GM23338 (cell line): ENCODE measurements at regions not wholly inside any gene's neighbourhood (a gene's known extent, or its start where the extent isn't known, plus 50 kb on each side); places are given as distances from the start of the nearest gene placed in this dataset.

Source experiments
- CTCF ChIP-seq, 2 experiments: fragments of 200-600 bp in 1 of 2; sonication (generic) in 1 of 2; conservative IDR thresholded peaks; 2 replicates each; pipeline versions ENCODE4 v1.5.1 to v1.6.1; 2016 to 2017; ENCODE audit warnings: antibody characterized with exemption in 2 of 2, low read depth in 2 of 2, mild to moderate bottlenecking in 2 of 2, moderate library complexity in 1 of 2
- ETS1 ChIP-seq: IDR thresholded peaks from 2 replicates; pipeline ENCODE4 v1.6.1; 2016; ENCODE audit warnings: antibody characterized with exemption
- EZH2 ChIP-seq: fragments of 200-600 bp; sonication (generic); IDR thresholded peaks from one replicate; pipeline ENCODE4 v1.8.0; 2017; ENCODE audit warnings: antibody characterized with exemption, mild to moderate bottlenecking, low read depth; ENCODE audit not compliant: unreplicated experiment
- EZH2phosphoT487 ChIP-seq: fragments of 200-600 bp; sonication (generic); IDR thresholded peaks from one replicate; pipeline ENCODE4 v1.8.1; 2018; ENCODE audit warnings: antibody characterized with exemption; ENCODE audit not compliant: unreplicated experiment
- JUNB ChIP-seq: IDR thresholded peaks from one replicate; pipeline ENCODE4 v1.6.1; 2016; ENCODE audit warnings: antibody characterized with exemption; ENCODE audit not compliant: unreplicated experiment
- NANOG ChIP-seq: IDR thresholded peaks from 2 replicates; pipeline ENCODE4 v1.6.1; 2016; ENCODE audit warnings: antibody characterized with exemption, borderline replicate concordance
- POLR2AphosphoS5 ChIP-seq: IDR thresholded peaks from 2 replicates; pipeline ENCODE4 v1.6.1; 2016; ENCODE audit warnings: antibody characterized with exemption, low read depth
- STAT1 ChIP-seq: IDR thresholded peaks from one replicate; pipeline ENCODE4 v1.6.1; 2016; ENCODE audit warnings: antibody characterized with exemption; ENCODE audit not compliant: unreplicated experiment
- ZNF114 ChIP-seq: fragments of 250-450 bp; sonication (Bioruptor Pico); IDR thresholded peaks from 2 replicates; pipeline ENCODE4 v1.5.0; 2020; ENCODE audit warnings: mild to moderate bottlenecking, moderate library complexity
- ZNF331 ChIP-seq: fragments of 250-450 bp; sonication (Bioruptor Pico); IDR thresholded peaks from 2 replicates; pipeline ENCODE4 v1.5.0; 2020; ENCODE audit warnings: low read depth, mild to moderate bottlenecking, moderate library complexity
- TF ChIP-seq, protein P1 (sequence below): IDR thresholded peaks from one replicate; pipeline ENCODE4 v1.6.1; 2018; ENCODE audit warnings: antibody characterized with exemption; ENCODE audit not compliant: unreplicated experiment

DNA sequence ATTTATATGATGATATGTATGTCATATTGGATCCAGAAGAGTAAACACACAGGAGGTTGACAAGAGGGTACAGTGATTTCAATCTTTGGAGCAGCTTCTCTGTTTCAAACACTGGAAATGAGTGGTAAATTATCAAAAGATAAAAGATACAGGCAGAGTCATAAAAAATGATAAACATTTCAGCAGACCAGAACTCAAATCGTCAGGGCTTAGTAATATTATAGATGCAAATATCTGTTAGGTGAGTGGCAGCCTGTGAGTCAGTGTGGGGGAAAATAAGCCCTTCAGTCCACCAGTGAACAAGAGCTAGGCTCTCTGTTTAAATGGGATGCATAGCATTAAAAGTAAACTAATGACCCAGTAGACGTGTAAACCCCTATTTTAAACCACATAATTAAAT lies 1378.1 kb downstream of the EFNA5 start:
- TF ChIP-seq POLR2AphosphoS5: no peak
- TF ChIP-seq, protein P1, sequence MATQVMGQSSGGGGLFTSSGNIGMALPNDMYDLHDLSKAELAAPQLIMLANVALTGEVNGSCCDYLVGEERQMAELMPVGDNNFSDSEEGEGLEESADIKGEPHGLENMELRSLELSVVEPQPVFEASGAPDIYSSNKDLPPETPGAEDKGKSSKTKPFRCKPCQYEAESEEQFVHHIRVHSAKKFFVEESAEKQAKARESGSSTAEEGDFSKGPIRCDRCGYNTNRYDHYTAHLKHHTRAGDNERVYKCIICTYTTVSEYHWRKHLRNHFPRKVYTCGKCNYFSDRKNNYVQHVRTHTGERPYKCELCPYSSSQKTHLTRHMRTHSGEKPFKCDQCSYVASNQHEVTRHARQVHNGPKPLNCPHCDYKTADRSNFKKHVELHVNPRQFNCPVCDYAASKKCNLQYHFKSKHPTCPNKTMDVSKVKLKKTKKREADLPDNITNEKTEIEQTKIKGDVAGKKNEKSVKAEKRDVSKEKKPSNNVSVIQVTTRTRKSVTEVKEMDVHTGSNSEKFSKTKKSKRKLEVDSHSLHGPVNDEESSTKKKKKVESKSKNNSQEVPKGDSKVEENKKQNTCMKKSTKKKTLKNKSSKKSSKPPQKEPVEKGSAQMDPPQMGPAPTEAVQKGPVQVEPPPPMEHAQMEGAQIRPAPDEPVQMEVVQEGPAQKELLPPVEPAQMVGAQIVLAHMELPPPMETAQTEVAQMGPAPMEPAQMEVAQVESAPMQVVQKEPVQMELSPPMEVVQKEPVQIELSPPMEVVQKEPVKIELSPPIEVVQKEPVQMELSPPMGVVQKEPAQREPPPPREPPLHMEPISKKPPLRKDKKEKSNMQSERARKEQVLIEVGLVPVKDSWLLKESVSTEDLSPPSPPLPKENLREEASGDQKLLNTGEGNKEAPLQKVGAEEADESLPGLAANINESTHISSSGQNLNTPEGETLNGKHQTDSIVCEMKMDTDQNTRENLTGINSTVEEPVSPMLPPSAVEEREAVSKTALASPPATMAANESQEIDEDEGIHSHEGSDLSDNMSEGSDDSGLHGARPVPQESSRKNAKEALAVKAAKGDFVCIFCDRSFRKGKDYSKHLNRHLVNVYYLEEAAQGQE: no peak
- TF ChIP-seq CTCF (conservative IDR thresholded peaks at IDR 0.05; ENCODE audit: low read depth in 2 of 2): no peak
- no peak for TF ChIP-seq EZH2
- TF ChIP-seq ZNF331 (CRISPR knock-in tag): no peak
- TF ChIP-seq STAT1: no peak
- TF ChIP-seq EZH2phosphoT487: no peak
- no peak for TF ChIP-seq JUNB
- TF ChIP-seq NANOG: no peak
- TF ChIP-seq ETS1: no peak
- no peak for TF ChIP-seq ZNF114 (CRISPR knock-in tag)
